Stimulated activated CD4-positive, alpha-beta T cell treated with anti-CD3 and anti-CD28 coated beads, Interleukin-12 subunit alpha, Interleukin-12 subunit beta, amount 100 ng/mL, for 24 hours (primary cell): ENCODE measurements at regions not wholly inside any gene's neighbourhood (a gene's known extent, or its start where the extent isn't known, plus 50 kb on each side); places are given as distances from the start of the nearest gene placed in this dataset.
"Not testable (repeated sequence)": the region's sequence is repeated elsewhere in the genome, so short reads cannot be mapped to it uniquely, and the experiment has no call there.

Experiments
- DNase-seq, 2 experiments: peaks; one replicate each; pipeline ENCODE4 v3.0.0-alpha.2; 2020; ENCODE audit warnings: low read depth in 2 of 2

GRCh38 chr16:21487956-21488355 lies 111.4 kb upstream of the METTL9 start:
- DNase-seq, result not testable (repeated sequence)

GRCh38 chr16:21499046-21499445 lies 100.3 kb upstream of the METTL9 start:
- not testable (repeated sequence) for DNase-seq

GRCh38 chr16:21501223-21501868 lies 98.0 kb upstream of the METTL9 start:
- not testable (repeated sequence) for DNase-seq

- DNase-seq, result peak; percentile 76 to 82
These were observed 97.3 kb upstream of the METTL9 start for GRCh38 chr16:21501869-21502667.

DNA sequence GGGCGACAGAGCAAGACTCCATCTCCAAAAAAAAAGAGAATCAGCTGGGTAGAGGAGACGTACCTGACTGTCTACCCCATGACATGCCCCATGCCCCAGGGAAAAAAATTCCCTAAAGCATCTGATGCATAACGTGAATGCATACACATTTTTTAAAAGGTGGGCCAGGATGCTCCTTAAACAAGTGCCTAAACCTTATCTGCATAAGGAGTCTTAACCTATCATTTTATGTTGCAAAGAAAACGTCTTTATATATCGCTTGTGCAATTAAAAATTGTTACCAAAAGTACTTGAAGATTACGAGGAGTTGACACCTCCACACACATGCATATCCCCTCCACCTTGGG lies 95.8 kb upstream of the METTL9 start:
- DNase-seq, result not testable (repeated sequence)

GRCh38 chr16:21503941-21504832 lies 95.2 kb upstream of the METTL9 start:
- DNase-seq, result not testable (repeated sequence)

DNA sequence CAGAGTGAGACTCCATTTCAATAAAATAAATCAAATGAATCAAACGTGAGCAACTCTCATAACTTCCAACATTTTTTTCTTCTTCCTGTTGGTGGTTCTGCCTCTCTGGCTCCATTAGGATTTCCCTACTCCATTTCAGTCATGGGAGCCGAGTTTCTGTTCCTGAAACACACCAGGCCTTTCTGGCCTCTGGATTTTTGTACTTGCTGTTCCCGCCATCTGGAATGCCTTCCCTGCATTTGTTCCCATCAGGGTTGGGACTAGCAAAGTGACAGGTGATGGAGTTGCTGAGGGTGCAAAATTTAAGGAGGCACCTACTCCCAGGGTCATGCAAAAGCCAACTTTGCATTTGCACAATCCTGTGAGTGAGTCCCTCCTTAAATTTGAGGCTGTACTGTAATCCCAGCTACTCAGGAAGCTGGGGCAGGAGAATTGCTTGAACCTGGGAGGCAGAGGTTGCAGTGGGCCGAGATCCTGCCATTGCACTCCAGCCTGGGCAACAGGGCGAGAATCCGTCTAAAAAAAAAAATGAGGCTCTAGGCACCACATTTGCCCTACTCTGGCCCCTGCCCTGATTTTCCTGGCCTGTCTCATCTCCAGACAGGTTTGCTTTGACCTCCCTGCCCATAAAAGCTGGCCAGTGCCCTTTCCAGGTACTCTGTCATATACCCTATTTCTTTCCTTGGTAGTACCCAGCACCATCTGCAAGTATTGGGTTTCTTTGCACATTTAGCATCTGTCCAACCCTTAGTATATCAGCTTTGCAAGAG lies 93.4 kb upstream of the METTL9 start:
- not testable (repeated sequence) for DNase-seq

DNA sequence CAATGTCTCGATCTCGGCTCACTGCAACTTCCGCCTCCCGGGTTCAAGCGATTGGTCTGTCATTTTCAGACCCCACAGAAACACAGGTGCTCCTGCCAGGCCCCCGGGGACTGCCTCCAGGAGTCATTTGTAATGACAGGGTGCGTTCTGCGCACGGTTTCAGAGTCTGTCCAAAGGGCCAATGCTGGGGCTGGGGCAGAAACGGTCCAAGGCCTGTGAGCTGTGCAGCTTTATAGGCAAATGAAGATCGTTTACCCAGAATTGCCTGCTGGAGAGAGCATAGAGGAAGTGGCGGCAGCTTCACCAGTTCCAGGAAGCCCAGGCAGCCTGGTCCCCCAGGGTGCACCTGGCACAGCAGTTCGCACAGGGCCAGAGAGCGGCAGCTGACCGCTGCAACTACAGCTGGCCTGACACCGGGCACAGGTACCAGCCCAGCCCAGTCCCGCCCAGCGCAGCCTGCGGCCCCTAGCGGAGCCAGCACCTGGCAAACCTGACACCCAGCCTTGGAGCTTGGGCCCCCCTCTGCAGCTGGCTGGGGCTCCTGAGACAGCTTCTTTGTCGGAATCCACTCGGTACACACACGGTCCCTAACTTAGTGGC lies 92.4 kb upstream of the METTL9 start:
- not testable (repeated sequence) for DNase-seq

DNA sequence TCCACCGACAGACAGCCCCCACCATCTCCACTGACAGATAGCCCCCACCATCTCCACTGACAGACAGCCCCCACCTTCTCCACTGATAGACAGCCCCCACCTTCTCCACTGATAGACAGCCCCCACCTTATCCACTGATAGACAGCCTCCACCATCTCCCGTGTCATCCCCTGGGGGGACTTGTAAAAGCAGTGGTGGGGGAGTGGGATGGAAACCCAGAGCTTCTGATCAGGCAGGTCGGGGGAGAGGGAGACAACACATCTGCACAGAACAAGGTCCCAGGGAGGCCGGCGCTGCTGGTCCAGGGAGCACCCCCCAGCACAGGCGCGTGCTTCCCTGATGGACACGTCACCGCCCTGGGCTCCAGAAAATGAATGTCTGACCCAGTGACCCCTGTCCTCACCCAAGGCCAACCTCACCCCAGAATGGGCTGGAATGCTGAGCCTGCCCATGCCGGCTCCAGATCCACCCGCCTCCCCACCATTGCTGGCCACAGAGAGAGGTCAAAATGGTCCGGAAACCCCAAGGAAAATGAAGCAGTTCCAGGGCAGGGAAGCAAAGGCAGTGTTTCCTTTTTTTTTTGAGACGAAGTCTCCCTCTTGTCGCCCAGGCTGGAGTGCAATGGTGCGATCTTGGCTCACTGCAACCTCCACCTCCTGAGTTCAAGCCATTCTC lies 91.6 kb upstream of the METTL9 start:
- DNase-seq, result not testable (repeated sequence)

GRCh38 chr16:21508661-21509436 lies 90.5 kb upstream of the METTL9 start:
- not testable (repeated sequence) for DNase-seq

- not testable (repeated sequence) for DNase-seq
These were observed 89.8 kb upstream of the METTL9 start for GRCh38 chr16:21509437-21510086.

- not testable (repeated sequence) for DNase-seq
These were observed 88.5 kb upstream of the METTL9 start for GRCh38 chr16:21510869-21511255.

DNA sequence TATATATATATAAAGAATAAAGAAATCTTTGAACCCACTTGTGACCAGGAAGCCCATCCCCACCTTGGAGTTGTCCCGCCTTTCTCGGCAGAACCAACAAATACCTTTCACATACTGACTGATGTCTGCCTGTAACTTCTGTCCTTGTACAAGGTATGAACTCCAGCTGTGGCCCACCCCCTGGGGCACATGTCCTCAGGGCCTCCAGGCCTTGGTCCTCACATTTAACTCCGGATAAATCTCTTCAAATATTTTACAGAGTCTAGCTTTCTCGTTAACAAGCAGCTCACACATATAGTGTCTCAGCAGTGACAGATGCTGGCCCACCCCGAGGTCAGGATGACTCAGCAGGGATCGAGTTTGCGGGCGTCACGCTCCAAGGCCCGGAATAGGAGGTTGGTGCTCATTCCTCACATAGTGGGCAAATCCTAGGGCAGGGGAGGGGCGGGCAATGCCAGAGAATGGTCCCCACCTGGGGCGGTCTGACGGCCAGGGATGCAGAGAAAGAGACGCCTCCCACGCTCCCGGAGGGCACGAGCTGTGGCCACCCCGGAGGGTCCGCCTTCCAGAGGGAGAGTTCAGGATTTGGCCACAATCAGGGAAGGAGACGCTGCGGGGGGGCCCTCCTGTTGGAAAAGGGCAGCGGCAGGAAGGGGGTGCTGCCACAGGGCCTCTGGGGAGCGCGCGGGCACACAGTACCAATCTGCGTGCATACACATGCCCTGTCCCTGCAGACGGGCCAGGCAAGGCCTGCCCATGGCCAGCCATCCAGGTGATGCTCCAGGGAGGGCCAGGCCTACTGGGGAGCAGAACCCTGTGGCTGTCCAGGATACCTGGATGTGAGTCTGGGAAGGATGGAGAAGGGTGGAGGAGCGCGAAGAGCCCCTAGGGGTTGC lies 87.8 kb upstream of the METTL9 start:
- not testable (repeated sequence) for DNase-seq

- DNase-seq, result not testable (repeated sequence)
These were observed 86.8 kb upstream of the METTL9 start for GRCh38 chr16:21512280-21513192.

- DNase-seq, result not testable (repeated sequence)
These were observed 86.0 kb upstream of the METTL9 start for GRCh38 chr16:21513337-21513741.

- not testable (repeated sequence) for DNase-seq
These were observed 85.4 kb upstream of the METTL9 start for GRCh38 chr16:21513812-21514473.
